Kidney (tissue), 13 donors: ENCODE measurements at regions not wholly inside any gene's neighbourhood (a gene's known extent, or its start where the extent isn't known, plus 50 kb on each side); places are given as distances from the start of the nearest gene placed in this dataset.
A peak's percentile ranks its signal among the peaks of the same experiment; 100 is the strongest.

Experiments used
- DNase-seq, 5 donors: peaks; one replicate each; pipeline ENCODE4 v3.0.0-alpha.2; 2013 to 2020
- FAIRE-seq: peaks from 2 replicates; lab custom pipeline; 2012; peaks lifted over from hg19 to GRCh38; lab: Jason Lieb, UNC
- H3K27ac ChIP-seq, 2 donors: one replicate each; pipeline ENCODE4 v1.7.0; 2013; ENCODE audit warnings: low read depth in 2 of 2, low read length in 2 of 2, inconsistent platforms in 1 of 2
- H3K27me3 ChIP-seq: one replicate; pipeline ENCODE4 v1.7.1; 2013; ENCODE audit warnings: low read length, inconsistent platforms; ENCODE audit not compliant: control insufficient read depth, insufficient read depth
- H3K36me3 ChIP-seq, 3 donors: one replicate each; pipeline versions ENCODE4 v1.7.0 to v1.7.1; 2013; ENCODE audit warnings: low read length in 3 of 3, control low read depth in 1 of 3, inconsistent platforms in 1 of 3; ENCODE audit not compliant: insufficient read depth in 3 of 3, control insufficient read depth in 2 of 3
- H3K4me1 ChIP-seq, 3 donors: one replicate each; pipeline versions ENCODE4 v1.7.0 to v1.7.1; 2013; ENCODE audit warnings: low read length in 3 of 3, inconsistent platforms in 1 of 3, low read depth in 1 of 3; ENCODE audit not compliant: control insufficient read depth in 2 of 3, insufficient read depth in 2 of 3
- H3K4me3 ChIP-seq, 3 donors: one replicate each; pipeline versions ENCODE4 v1.7.0 to v1.8.1; 2013; ENCODE audit warnings: low read length in 3 of 3, control low read depth in 1 of 3, inconsistent platforms in 1 of 3
- H3K9ac ChIP-seq, 3 donors: one replicate each; pipeline versions ENCODE4 v1.7.0 to v1.7.1; 2013; ENCODE audit warnings: low read length in 3 of 3, control low read depth in 1 of 3, inconsistent platforms in 1 of 3
- H3K9me3 ChIP-seq, 3 donors: one replicate each; pipeline versions ENCODE4 v1.7.0 to v1.7.1; 2013; ENCODE audit warnings: low read length in 3 of 3, control low read depth in 1 of 3, inconsistent platforms in 1 of 3; ENCODE audit not compliant: control insufficient read depth in 2 of 3, insufficient read depth in 1 of 3
- intact Hi-C: fragments of 100-400 bp; cut with DNase I; formaldehyde crosslinking; loops from one replicate; pipeline ENCODE4 v1.11.1; 2022
- TF ChIP-seq, protein P1 (sequence below): IDR thresholded peaks from 3 replicates; pipeline ENCODE4 v1.5.1; 2012; ENCODE audit warnings: mild to moderate bottlenecking, moderate library complexity, borderline replicate concordance; ENCODE audit not compliant: insufficient read depth; ENCODE audit errors: extremely low read depth
- donor health status: control.
- donor health status: control.
- donor health status: control.
- donor health status: control.
- donor health status: control.
- donor health status: DM: yes; HTN: yes; CAD: no.
- donor health status: Normal renal cell carcinoma (clear cell type).

DNA sequence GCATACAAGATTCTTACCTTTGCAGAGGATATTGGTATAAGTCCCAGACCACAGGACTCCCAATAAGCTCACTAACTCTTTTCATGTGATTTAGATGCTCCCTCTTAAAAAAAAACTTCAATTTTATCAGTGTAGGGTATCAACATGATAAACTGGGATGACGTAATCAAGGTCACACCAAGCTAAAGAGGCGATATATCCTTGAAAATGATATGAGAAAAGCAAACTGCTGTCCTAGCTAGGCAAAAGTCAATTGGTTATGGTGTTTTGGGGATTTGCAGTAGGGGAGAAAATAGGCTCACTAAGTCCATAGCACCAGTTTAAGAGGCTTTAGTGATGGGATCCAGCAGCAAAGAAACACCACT, 354.4 kb downstream of the DIRAS2 start:
- Histone ChIP-seq H3K9ac (no peak overlapping the region), H3K36me3 (no peaks in the 10 kb centered on the region), H3K9me3 (no peaks in the 10 kb centered on the region), H3K27me3 (no peaks in the 10 kb centered on the region), H3K27ac (no peak overlapping the region), H3K4me1 (no peaks in the 10 kb centered on the region), H3K4me3 (no peak overlapping the region)
- intact Hi-C loops: no loop called here
- TF ChIP-seq, protein P1, sequence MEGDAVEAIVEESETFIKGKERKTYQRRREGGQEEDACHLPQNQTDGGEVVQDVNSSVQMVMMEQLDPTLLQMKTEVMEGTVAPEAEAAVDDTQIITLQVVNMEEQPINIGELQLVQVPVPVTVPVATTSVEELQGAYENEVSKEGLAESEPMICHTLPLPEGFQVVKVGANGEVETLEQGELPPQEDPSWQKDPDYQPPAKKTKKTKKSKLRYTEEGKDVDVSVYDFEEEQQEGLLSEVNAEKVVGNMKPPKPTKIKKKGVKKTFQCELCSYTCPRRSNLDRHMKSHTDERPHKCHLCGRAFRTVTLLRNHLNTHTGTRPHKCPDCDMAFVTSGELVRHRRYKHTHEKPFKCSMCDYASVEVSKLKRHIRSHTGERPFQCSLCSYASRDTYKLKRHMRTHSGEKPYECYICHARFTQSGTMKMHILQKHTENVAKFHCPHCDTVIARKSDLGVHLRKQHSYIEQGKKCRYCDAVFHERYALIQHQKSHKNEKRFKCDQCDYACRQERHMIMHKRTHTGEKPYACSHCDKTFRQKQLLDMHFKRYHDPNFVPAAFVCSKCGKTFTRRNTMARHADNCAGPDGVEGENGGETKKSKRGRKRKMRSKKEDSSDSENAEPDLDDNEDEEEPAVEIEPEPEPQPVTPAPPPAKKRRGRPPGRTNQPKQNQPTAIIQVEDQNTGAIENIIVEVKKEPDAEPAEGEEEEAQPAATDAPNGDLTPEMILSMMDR: no peak
- DNase-seq (no peak), FAIRE-seq (no peak)

DNA sequence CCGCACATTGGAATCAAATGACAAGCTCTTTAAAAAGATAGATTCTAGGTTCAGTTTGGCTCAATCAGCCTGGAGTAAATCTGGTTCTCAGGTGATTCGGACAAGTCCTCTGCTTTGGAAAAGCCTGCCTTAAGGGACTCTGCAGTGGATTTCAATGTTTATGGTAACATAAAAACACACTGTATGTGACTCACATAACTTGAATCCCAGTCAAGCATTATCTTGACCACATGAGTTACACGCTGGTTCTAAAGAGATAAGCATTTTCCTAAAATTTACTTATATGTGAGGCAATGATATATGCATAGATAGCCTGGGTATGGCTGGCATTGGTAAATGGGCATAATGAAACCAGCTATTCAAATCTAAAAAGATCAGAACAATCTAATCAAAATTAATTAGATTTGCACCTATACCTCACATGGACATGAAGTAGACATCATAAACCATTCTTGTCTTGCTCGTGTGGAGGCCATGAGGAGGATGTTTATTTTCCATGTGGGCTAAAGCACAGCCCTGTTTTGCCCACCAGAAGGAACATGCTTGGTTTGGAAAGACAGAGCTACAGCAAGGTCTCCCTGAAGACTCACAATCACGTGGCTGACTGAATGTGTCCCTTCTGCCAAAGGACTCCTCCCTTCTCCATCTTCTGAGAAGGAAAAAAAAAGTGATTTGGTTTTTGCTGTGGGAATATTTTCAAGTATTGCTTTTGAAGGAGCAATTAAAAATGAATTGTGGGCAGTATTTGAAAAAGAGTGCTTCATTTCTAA, 351.7 kb downstream of the DIRAS2 start:
- no peak for DNase-seq
- Histone ChIP-seq H3K36me3 (no peaks in the 10 kb centered on the region), H3K27ac (no peak overlapping the region), H3K9me3 (no peaks in the 10 kb centered on the region), H3K9ac (no peak overlapping the region), H3K27me3 (no peaks in the 10 kb centered on the region), H3K4me1 (no peaks in the 10 kb centered on the region), H3K4me3 (no peak overlapping the region)
- intact Hi-C loops: no loop called here
- no peak for FAIRE-seq
- TF ChIP-seq, protein P1: no peak

DNA sequence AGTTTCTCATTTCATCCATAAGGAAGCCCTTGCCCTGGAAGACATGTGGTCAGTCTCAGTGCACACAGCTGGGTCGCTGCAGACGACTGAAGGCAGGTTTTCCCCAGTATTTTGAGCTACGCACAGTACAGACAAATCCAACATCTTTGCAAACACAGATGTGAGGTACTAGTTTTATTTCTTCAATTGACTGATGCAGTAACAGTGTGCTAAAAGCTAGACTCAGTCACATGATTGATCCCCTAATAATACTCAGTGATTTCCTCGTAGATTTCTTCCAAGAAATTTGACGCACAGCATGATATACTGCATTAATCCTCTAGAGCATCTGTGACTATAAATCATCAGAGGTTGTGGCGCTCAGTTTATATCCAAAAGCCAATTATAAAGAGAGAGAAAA, 346.1 kb downstream of the DIRAS2 start:
- TF ChIP-seq, protein P1: no peak
- no peak overlapping the region for H3K27ac ChIP-seq
- H3K4me3 ChIP-seq: no peak overlapping the region
- no peaks in the 10 kb centered on the region for H3K4me1 ChIP-seq
- no peaks in the 10 kb centered on the region for H3K36me3 ChIP-seq
- intact Hi-C loops: no loop called here
- no peaks in the 10 kb centered on the region for H3K9me3 ChIP-seq
- DNase-seq (peak in 1 of 5 donors; percentile 33), FAIRE-seq (no peak)
- no peak overlapping the region for H3K9ac ChIP-seq
- H3K27me3 ChIP-seq: no peaks in the 10 kb centered on the region
